HL-60 (cell line): ENCODE measurements at regions not wholly inside any gene's neighbourhood (a gene's known extent, or its start where the extent isn't known, plus 50 kb on each side); places are given as distances from the start of the nearest gene placed in this dataset.

Experiments
- DNase-seq, 2 experiments: peaks; one replicate each; pipeline ENCODE4 v3.0.0-alpha.2; 2010 to 2020; ENCODE audit warnings: low read depth in 1 of 2, low spot score in 1 of 2
- H3K27ac ChIP-seq: fragments of 250-450 bp; sonication (Bioruptor Pico); replicated peaks from 2 replicates; pipeline ENCODE4 v1.5.1; 2020; ENCODE audit warnings: mild to moderate bottlenecking, moderate library complexity
- H3K27me3 ChIP-seq: fragments of 250-450 bp; sonication (Bioruptor Pico); 2 replicates; pipeline ENCODE4 v1.5.1; 2021; ENCODE audit warnings: mild to moderate bottlenecking, moderate library complexity; ENCODE audit not compliant: insufficient read depth, poor library complexity, severe bottlenecking
- H3K4me3 ChIP-seq: replicated peaks from 2 replicates; pipeline ENCODE4 v1.5.1; 2011; ENCODE audit warnings: mild to moderate bottlenecking, control low read depth, low read length; ENCODE audit not compliant: insufficient read depth
- CTCF ChIP-seq: IDR thresholded peaks from one replicate; pipeline ENCODE4 v1.5.1; 2011; ENCODE audit warnings: low read length, control low read depth, inconsistent platforms; ENCODE audit not compliant: insufficient read depth
- GABPA ChIP-seq: IDR thresholded peaks from 2 replicates; pipeline ENCODE4 v1.6.1; 2012; ENCODE audit warnings: low read depth
- POLR2AphosphoS5 ChIP-seq: IDR thresholded peaks from 2 replicates; pipeline ENCODE4 v1.6.1; 2012; ENCODE audit warnings: low read depth
- REST ChIP-seq: IDR thresholded peaks from 2 replicates; pipeline ENCODE4 v1.6.1; 2012; ENCODE audit warnings: low read depth; ENCODE audit not compliant: insufficient replicate concordance
- SPI1 ChIP-seq: IDR thresholded peaks from 2 replicates; pipeline ENCODE4 v1.6.1; 2012; ENCODE audit warnings: low read depth, mild to moderate bottlenecking, borderline replicate concordance

- no peak for TF ChIP-seq REST
- no peak for TF ChIP-seq SPI1
- TF ChIP-seq POLR2AphosphoS5 = no peak
- TF ChIP-seq GABPA = no peak
- no peak for TF ChIP-seq CTCF
- no peaks in the 10 kb centered on the region for H3K27me3 ChIP-seq
- H3K4me3 ChIP-seq = no peak overlapping the region
- no peak for DNase-seq
- no peak overlapping the region for H3K27ac ChIP-seq
Observed at GRCh38 chr11:134764367-134764766, 352.3 kb upstream of the B3GAT1 start.

GRCh38 chr11:134763030-134763388 lies 351.0 kb upstream of the B3GAT1 start:
- DNase-seq = no peak
- Histone ChIP-seq H3K27ac (no peak overlapping the region), H3K4me3 (no peak overlapping the region), H3K27me3 (no peaks in the 10 kb centered on the region)
- TF ChIP-seq REST (no peak), POLR2AphosphoS5 (no peak), CTCF (no peak), SPI1 (no peak), GABPA (no peak)

- no peaks in the 10 kb centered on the region for H3K27me3 ChIP-seq
- H3K27ac ChIP-seq = no peak overlapping the region
- no peak for TF ChIP-seq REST
- no peak for DNase-seq
- no peak overlapping the region for H3K4me3 ChIP-seq
Observed at GRCh38 chr11:134762248-134763029, 350.4 kb upstream of the B3GAT1 start.
